HepG2 (cell line): ENCODE measurements at regions not wholly inside any gene's neighbourhood (a gene's known extent, or its start where the extent isn't known, plus 50 kb on each side); places are given as distances from the start of the nearest gene placed in this dataset.
A peak's percentile ranks its signal among the peaks of the same experiment; 100 is the strongest.

Experiments
- ELF3 ChIP-seq: IDR thresholded peaks from 2 replicates; pipeline ENCODE4 v1.6.1; 2016; ENCODE audit warnings: missing genetic modification reagents, missing compliant biosample characterization
- FOXA3 ChIP-seq: IDR thresholded peaks from 2 replicates; pipeline ENCODE4 v1.6.1; 2016; ENCODE audit warnings: missing genetic modification reagents, missing compliant biosample characterization
- HHEX ChIP-seq: IDR thresholded peaks from 2 replicates; pipeline ENCODE4 v1.6.1; 2016; ENCODE audit warnings: control low read depth
- JUN ChIP-seq: sonication (generic); formaldehyde crosslinking; IDR thresholded peaks from 2 replicates; pipeline ENCODE4 v1.4.0; 2020; ENCODE audit warnings: mild to moderate bottlenecking, missing genetic modification reagents
- MEIS1 ChIP-seq: sonication (generic); formaldehyde crosslinking; IDR thresholded peaks from 2 replicates; pipeline ENCODE4 v1.9.0; 2021; ENCODE audit warnings: mild to moderate bottlenecking, missing genetic modification reagents, moderate library complexity, borderline replicate concordance
- NR2F1 ChIP-seq, 2 experiments: fragments of 450-650 bp in 1 of 2; formaldehyde crosslinking in 1 of 2; IDR thresholded peaks; 2 replicates each; pipeline versions ENCODE4 v1.5.0 to v1.6.1; 2016 to 2020; ENCODE audit warnings: mild to moderate bottlenecking in 1 of 2, missing compliant biosample characterization in 1 of 2, missing genetic modification reagents in 1 of 2, moderate library complexity in 1 of 2
- NR2F2 ChIP-seq: IDR thresholded peaks from 2 replicates; pipeline ENCODE4 v1.6.1; 2012; ENCODE audit warnings: low read depth, inconsistent platforms, borderline replicate concordance
- SKI ChIP-seq: fragments of 450-650 bp; IDR thresholded peaks from one replicate; pipeline ENCODE4 v1.6.1; 2018; ENCODE audit warnings: mild to moderate bottlenecking; ENCODE audit not compliant: partially characterized antibody
- SNAI1 ChIP-seq: sonication (generic); formaldehyde crosslinking; IDR thresholded peaks from 2 replicates; pipeline ENCODE4 v1.5.0; 2020; ENCODE audit warnings: mild to moderate bottlenecking, missing genetic modification reagents, borderline replicate concordance
- TCF7 ChIP-seq: sonication (generic); IDR thresholded peaks from 2 replicates; pipeline ENCODE4 v1.6.1; 2016; ENCODE audit warnings: antibody characterized with exemption, low read depth
- TP53 ChIP-seq: sonication (generic); formaldehyde crosslinking; conservative IDR thresholded peaks from 2 replicates; pipeline ENCODE4 v1.4.0; 2020; ENCODE audit warnings: missing genetic modification reagents
- ZFY ChIP-seq: sonication (generic); formaldehyde crosslinking; IDR thresholded peaks from 2 replicates; pipeline ENCODE4 v1.4.0; 2020; ENCODE audit warnings: missing genetic modification reagents
- ZNF138 ChIP-seq: sonication (generic); formaldehyde crosslinking; IDR thresholded peaks from 2 replicates; pipeline ENCODE4 v1.5.0; 2020; ENCODE audit warnings: mild to moderate bottlenecking, low read depth, missing genetic modification reagents
- ZNF549 ChIP-seq: sonication (generic); formaldehyde crosslinking; IDR thresholded peaks from 2 replicates; pipeline ENCODE4 v1.5.0; 2020; ENCODE audit warnings: missing genetic modification reagents
- ZNF652 ChIP-seq: IDR thresholded peaks from 2 replicates; pipeline ENCODE4 v1.6.1; 2016; ENCODE audit warnings: low read depth, borderline replicate concordance
- ZNF672 ChIP-seq: sonication (generic); formaldehyde crosslinking; IDR thresholded peaks from 2 replicates; pipeline ENCODE4 v1.8.1; 2022; ENCODE audit warnings: missing genetic modification reagents
- ZNF780A ChIP-seq: sonication (generic); formaldehyde crosslinking; IDR thresholded peaks from 2 replicates; pipeline ENCODE4 v1.8.0; 2022; ENCODE audit warnings: mild to moderate bottlenecking, missing genetic modification reagents, moderate library complexity
- ZNF83 ChIP-seq: sonication (generic); formaldehyde crosslinking; IDR thresholded peaks from 2 replicates; pipeline ENCODE4 v1.4.0; 2020; ENCODE audit warnings: missing genetic modification reagents, mild to moderate bottlenecking, borderline replicate concordance
- ZSCAN29 ChIP-seq: sonication (generic); formaldehyde crosslinking; conservative IDR thresholded peaks from 2 replicates; pipeline ENCODE4 v1.4.0; 2020; ENCODE audit warnings: mild to moderate bottlenecking, missing genetic modification reagents
- TF ChIP-seq, protein P1 (sequence below): sonication (generic); formaldehyde crosslinking; IDR thresholded peaks from 2 replicates; pipeline ENCODE4 v1.9.0; 2021; ENCODE audit warnings: missing genetic modification reagents, borderline replicate concordance

- TF ChIP-seq ZNF83 (CRISPR knock-in tag): no peak
- TF ChIP-seq SKI: peak; percentile 89
- TF ChIP-seq TP53: no peak
- TF ChIP-seq ZNF549 (CRISPR knock-in tag): no peak
- peak; percentile 45; the same call in 1 of the 2 replicates for TF ChIP-seq TCF7
- TF ChIP-seq ZNF652: 0 out of 2 replicates have a peak, but pooled peaks have one; percentile 26
- TF ChIP-seq MEIS1 (CRISPR knock-in tag): peak; percentile 24; the same call in 1 of the 2 replicates
- TF ChIP-seq NR2F1 (CRISPR knock-in tag; IDR thresholded peaks at IDR 0.05): peak; percentile 87 to 92
- peak; percentile 99 for TF ChIP-seq HHEX (CRISPR knock-in tag)
- TF ChIP-seq ZNF138 (CRISPR knock-in tag): no peak
- no peak for TF ChIP-seq SNAI1 (CRISPR knock-in tag)
- TF ChIP-seq ZFY (CRISPR knock-in tag): peak; percentile 55
- no peak for TF ChIP-seq ZNF780A (CRISPR knock-in tag)
- TF ChIP-seq, protein P1, sequence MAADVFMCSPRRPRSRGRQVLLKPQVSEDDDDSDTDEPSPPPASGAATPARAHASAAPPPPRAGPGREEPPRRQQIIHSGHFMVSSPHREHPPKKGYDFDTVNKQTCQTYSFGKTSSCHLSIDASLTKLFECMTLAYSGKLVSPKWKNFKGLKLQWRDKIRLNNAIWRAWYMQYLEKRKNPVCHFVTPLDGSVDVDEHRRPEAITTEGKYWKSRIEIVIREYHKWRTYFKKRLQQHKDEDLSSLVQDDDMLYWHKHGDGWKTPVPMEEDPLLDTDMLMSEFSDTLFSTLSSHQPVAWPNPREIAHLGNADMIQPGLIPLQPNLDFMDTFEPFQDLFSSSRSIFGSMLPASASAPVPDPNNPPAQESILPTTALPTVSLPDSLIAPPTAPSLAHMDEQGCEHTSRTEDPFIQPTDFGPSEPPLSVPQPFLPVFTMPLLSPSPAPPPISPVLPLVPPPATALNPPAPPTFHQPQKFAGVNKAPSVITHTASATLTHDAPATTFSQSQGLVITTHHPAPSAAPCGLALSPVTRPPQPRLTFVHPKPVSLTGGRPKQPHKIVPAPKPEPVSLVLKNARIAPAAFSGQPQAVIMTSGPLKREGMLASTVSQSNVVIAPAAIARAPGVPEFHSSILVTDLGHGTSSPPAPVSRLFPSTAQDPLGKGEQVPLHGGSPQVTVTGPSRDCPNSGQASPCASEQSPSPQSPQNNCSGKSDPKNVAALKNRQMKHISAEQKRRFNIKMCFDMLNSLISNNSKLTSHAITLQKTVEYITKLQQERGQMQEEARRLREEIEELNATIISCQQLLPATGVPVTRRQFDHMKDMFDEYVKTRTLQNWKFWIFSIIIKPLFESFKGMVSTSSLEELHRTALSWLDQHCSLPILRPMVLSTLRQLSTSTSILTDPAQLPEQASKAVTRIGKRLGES (CRISPR knock-in tag): no peak
- TF ChIP-seq ZSCAN29 (CRISPR knock-in tag): no peak
- peak; percentile 97 for TF ChIP-seq NR2F2
- TF ChIP-seq ELF3: peak; percentile 69; the same call in 1 of the 2 replicates
- TF ChIP-seq ZNF672 (CRISPR knock-in tag): no peak
- no peak for TF ChIP-seq JUN (CRISPR knock-in tag)
- TF ChIP-seq FOXA3 (CRISPR knock-in tag): peak; percentile 97
Measured at GRCh38 chr15:100715571-100716455, 113.4 kb downstream of the ASB7 start (continued).
